Lower lobe of right lung (tissue), 2 donors: ENCODE measurements at regions not wholly inside any gene's neighbourhood (a gene's known extent, or its start where the extent isn't known, plus 50 kb on each side); places are given as distances from the start of the nearest gene placed in this dataset.

Experiments used
- ATAC-seq, 2 donors: fragments of 200-7000 bp; cut with Tn5 transposase; one replicate each; pipeline ENCODE4 v1.9.1; 2020 to 2022; ENCODE audit warnings: mild to moderate bottlenecking in 2 of 2, moderate library complexity in 2 of 2
- DNase-seq: peaks from one replicate; pipeline ENCODE4 v3.0.0-alpha.2; 2020
- H3K27ac ChIP-seq: fragments of 200-600 bp; one replicate; pipeline ENCODE4 v1.8.0; 2022
- H3K27me3 ChIP-seq: fragments of 200-600 bp; one replicate; pipeline ENCODE4 v1.8.0; 2022; ENCODE audit warnings: low read depth
- H3K36me3 ChIP-seq: fragments of 200-600 bp; one replicate; pipeline ENCODE4 v1.8.0; 2022; ENCODE audit warnings: mild to moderate bottlenecking
- H3K4me1 ChIP-seq: fragments of 200-600 bp; one replicate; pipeline ENCODE4 v1.8.0; 2022
- H3K4me3 ChIP-seq: fragments of 200-600 bp; one replicate; pipeline ENCODE4 v1.8.0; 2022; ENCODE audit warnings: mild to moderate bottlenecking
- H3K9me3 ChIP-seq: fragments of 200-600 bp; one replicate; pipeline ENCODE4 v1.8.0; 2022
- CTCF ChIP-seq: fragments of 200-600 bp; IDR thresholded peaks from one replicate; pipeline ENCODE4 v1.8.0; 2022; ENCODE audit warnings: antibody characterized with exemption, mild to moderate bottlenecking
- intact Hi-C: fragments of 100-400 bp; cut with DNase I; formaldehyde crosslinking; loops from one replicate; pipeline ENCODE4 v1.11.0; 2022
- donor health status: DM: no; HTN: yes; CAD: no; lungs with severe emphysema.

- H3K27me3 ChIP-seq = no peaks in the 10 kb centered on the region
- ATAC-seq (no peak), DNase-seq (no peak)
- intact Hi-C loops = no loop called here
- H3K9me3 ChIP-seq = peaks cover 9% of the 10 kb centered on the region
- no peak for TF ChIP-seq CTCF
- no peaks in the 10 kb centered on the region for H3K4me1 ChIP-seq
- H3K27ac ChIP-seq = no peak overlapping the region
- no peak overlapping the region for H3K4me3 ChIP-seq
- no peaks in the 10 kb centered on the region for H3K36me3 ChIP-seq
These were observed 1126.3 kb upstream of the SORCS1 start for GRCh38 chr10:108290823-108291222.

GRCh38 chr10:108275895-108276685 is 1111.6 kb upstream of the SORCS1 start:
- Histone ChIP-seq H3K9me3 (no peaks in the 10 kb centered on the region), H3K4me3 (no peak overlapping the region), H3K4me1 (no peaks in the 10 kb centered on the region), H3K36me3 (no peaks in the 10 kb centered on the region), H3K27me3 (no peaks in the 10 kb centered on the region), H3K27ac (no peak overlapping the region)
- intact Hi-C loops = no loop called here
- no peak for DNase-seq
- TF ChIP-seq CTCF = no peak
- no peak for ATAC-seq

GRCh38 chr10:108260383-108260906 is 1095.9 kb upstream of the SORCS1 start:
- Histone ChIP-seq H3K9me3 (no peaks in the 10 kb centered on the region), H3K4me3 (no peak overlapping the region), H3K36me3 (no peaks in the 10 kb centered on the region), H3K4me1 (no peaks in the 10 kb centered on the region), H3K27me3 (no peaks in the 10 kb centered on the region), H3K27ac (no peak overlapping the region)
- intact Hi-C loops = no loop called here
- DNase-seq = no peak
- no peak for ATAC-seq
- TF ChIP-seq CTCF = no peak

GRCh38 chr10:108254089-108254488 is 1089.6 kb upstream of the SORCS1 start:
- Histone ChIP-seq H3K27me3 (no peaks in the 10 kb centered on the region), H3K27ac (no peak overlapping the region), H3K36me3 (no peaks in the 10 kb centered on the region), H3K4me1 (no peaks in the 10 kb centered on the region), H3K9me3 (no peaks in the 10 kb centered on the region), H3K4me3 (no peak overlapping the region)
- TF ChIP-seq CTCF = no peak
- DNase-seq = no peak
- no peak for ATAC-seq
- intact Hi-C loops = no loop called here

- no peaks in the 10 kb centered on the region for H3K4me1 ChIP-seq
- no peaks in the 10 kb centered on the region for H3K27me3 ChIP-seq
- H3K36me3 ChIP-seq = no peaks in the 10 kb centered on the region
- no peak overlapping the region for H3K4me3 ChIP-seq
- intact Hi-C loops = no loop called here
- peaks cover 7% of the 10 kb centered on the region for H3K9me3 ChIP-seq
- no peak for TF ChIP-seq CTCF
- DNase-seq (no peak), ATAC-seq (no peak)
- H3K27ac ChIP-seq = no peak overlapping the region
These were observed 1088.3 kb upstream of the SORCS1 start for GRCh38 chr10:108252771-108253170.
